ENCODE measurements at regions not wholly inside any gene's neighbourhood (a gene's known extent, or its start where the extent isn't known, plus 50 kb on each side); places are given as distances from the start of the nearest gene placed in this dataset.

DNA sequence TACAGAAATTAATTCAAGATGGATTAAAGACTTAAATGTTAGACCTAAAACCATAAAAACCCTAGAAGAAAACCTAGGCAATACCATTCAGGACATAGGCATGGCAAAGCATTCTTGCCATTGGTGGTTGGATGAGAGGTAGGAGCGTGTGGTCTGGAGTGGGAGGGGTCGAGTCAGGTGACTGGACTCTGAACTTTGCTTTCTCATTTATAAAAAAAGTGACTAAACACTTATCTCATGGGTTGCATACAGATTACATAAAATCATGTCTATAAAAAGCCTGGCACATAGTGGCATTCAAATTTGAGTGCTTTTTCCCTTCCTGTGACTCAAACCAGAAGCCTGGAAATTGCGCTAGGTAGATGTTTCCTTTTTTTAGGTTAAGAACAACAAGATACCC, 159.7 kb upstream of the SHISA6 start:
- Histone ChIP-seq H2AFZ (ENCODE audit: low read length) (no peak overlapping the region), H3K4me1 (ENCODE audit: control insufficient read depth, extremely low read depth, insufficient read depth, low read length) (no peaks in the 10 kb centered on the region), H3K4me2 (ENCODE audit: extremely low read depth, insufficient read depth, low read length) (no peak overlapping the region), H3K79me2 (ENCODE audit: control insufficient read depth, insufficient read depth, low read length) (no peaks in the 10 kb centered on the region), H3K9ac (ENCODE audit: insufficient read depth, low read length) (no peak overlapping the region), H3K27me3 (ENCODE audit: control insufficient read depth, insufficient read depth, low read length) (no peaks in the 10 kb centered on the region), H3K27ac (ENCODE audit: insufficient read depth, low read length) (no peak overlapping the region), H3K4me3 (replicated peaks in 1 of 4; ENCODE audit: control extremely low read depth in 1 of 4, insufficient read depth in 1 of 4, low read depth in 3 of 4, low read length in 4 of 4) (no peak overlapping the region), H3K9me3 (ENCODE audit: control insufficient read depth, insufficient read depth, low read depth, low read length) (no peaks in the 10 kb centered on the region), H4K20me1 (ENCODE audit: control insufficient read depth, extremely low read depth, insufficient read depth, low read length) (no peaks in the 10 kb centered on the region), H3K36me3 (ENCODE audit: control insufficient read depth, insufficient read depth, low read length) (no peaks in the 10 kb centered on the region)
- TF ChIP-seq EZH2 (IDR thresholded peaks at IDR 0.05; ENCODE audit: low read length, missing control alignments): no peak
- no peak for TF ChIP-seq CTCF (conservative IDR thresholded peaks at IDR 0.05 in 1 of 2, IDR thresholded peaks at IDR 0.05 in 1 of 2; ENCODE audit: low read depth in 1 of 2, low read length in 2 of 2)
- DNase-seq (ENCODE audit: low read depth in 2 of 2): no peak

- no peak for TF ChIP-seq CTCF (conservative IDR thresholded peaks at IDR 0.05 in 1 of 2, IDR thresholded peaks at IDR 0.05 in 1 of 2; ENCODE audit: low read depth in 1 of 2, low read length in 2 of 2)
- Histone ChIP-seq H3K4me1 (ENCODE audit: control insufficient read depth, extremely low read depth, insufficient read depth, low read length) (no peaks in the 10 kb centered on the region), H3K4me3 (replicated peaks in 1 of 4; ENCODE audit: control extremely low read depth in 1 of 4, insufficient read depth in 1 of 4, low read depth in 3 of 4, low read length in 4 of 4) (no peak overlapping the region), H3K4me2 (ENCODE audit: extremely low read depth, insufficient read depth, low read length) (no peak overlapping the region), H4K20me1 (ENCODE audit: control insufficient read depth, extremely low read depth, insufficient read depth, low read length) (no peaks in the 10 kb centered on the region), H3K79me2 (ENCODE audit: control insufficient read depth, insufficient read depth, low read length) (no peaks in the 10 kb centered on the region), H3K9ac (ENCODE audit: insufficient read depth, low read length) (no peak overlapping the region), H3K9me3 (ENCODE audit: control insufficient read depth, insufficient read depth, low read depth, low read length) (no peaks in the 10 kb centered on the region), H3K27ac (ENCODE audit: insufficient read depth, low read length) (no peak overlapping the region), H2AFZ (ENCODE audit: low read length) (no peak overlapping the region), H3K36me3 (ENCODE audit: control insufficient read depth, insufficient read depth, low read length) (no peaks in the 10 kb centered on the region), H3K27me3 (ENCODE audit: control insufficient read depth, insufficient read depth, low read length) (no peaks in the 10 kb centered on the region)
- DNase-seq (ENCODE audit: low read depth in 2 of 2): no peak
Measured at GRCh38 chr17:11077673-11078072, 163.3 kb upstream of the SHISA6 start.

- Histone ChIP-seq H3K79me2 (ENCODE audit: control insufficient read depth, insufficient read depth, low read length) (no peaks in the 10 kb centered on the region), H3K4me1 (ENCODE audit: control insufficient read depth, extremely low read depth, insufficient read depth, low read length) (no peaks in the 10 kb centered on the region), H3K4me3 (replicated peaks in 1 of 4; ENCODE audit: control extremely low read depth in 1 of 4, insufficient read depth in 1 of 4, low read depth in 3 of 4, low read length in 4 of 4) (no peak overlapping the region), H3K9ac (ENCODE audit: insufficient read depth, low read length) (no peak overlapping the region), H2AFZ (ENCODE audit: low read length) (no peak overlapping the region), H3K27ac (ENCODE audit: insufficient read depth, low read length) (no peak overlapping the region), H3K9me3 (ENCODE audit: control insufficient read depth, insufficient read depth, low read depth, low read length) (no peaks in the 10 kb centered on the region), H3K36me3 (ENCODE audit: control insufficient read depth, insufficient read depth, low read length) (no peaks in the 10 kb centered on the region), H3K27me3 (ENCODE audit: control insufficient read depth, insufficient read depth, low read length) (no peaks in the 10 kb centered on the region), H3K4me2 (ENCODE audit: extremely low read depth, insufficient read depth, low read length) (no peak overlapping the region), H4K20me1 (ENCODE audit: control insufficient read depth, extremely low read depth, insufficient read depth, low read length) (no peaks in the 10 kb centered on the region)
- TF ChIP-seq CTCF (conservative IDR thresholded peaks at IDR 0.05 in 1 of 2, IDR thresholded peaks at IDR 0.05 in 1 of 2; ENCODE audit: low read depth in 1 of 2, low read length in 2 of 2) (no peak), EZH2 (IDR thresholded peaks at IDR 0.05; ENCODE audit: low read length, missing control alignments) (no peak)
- no peak for DNase-seq (ENCODE audit: low read depth in 2 of 2)
Measured at GRCh38 chr17:11074451-11074850, 166.6 kb upstream of the SHISA6 start.
